HepG2 (cell line): ENCODE measurements at regions not wholly inside any gene's neighbourhood (a gene's known extent, or its start where the extent isn't known, plus 50 kb on each side); places are given as distances from the start of the nearest gene placed in this dataset.

ENCODE experiments used
- ATAC-seq: fragments of 200-7000 bp; cut with Tn5 transposase; 3 replicates; pipeline ENCODE4 v1.9.1; 2020; ENCODE audit warnings: mild to moderate bottlenecking, moderate library complexity
- BruUV-seq: library from RNA; stranded (reverse); fragments of 400-500 nt; replicated peaks from 2 replicates; lab custom pipeline; 2021; lab: Mats Ljungman, UMichigan
- CTCF ChIA-PET: fragments of 300-600 bp; formaldehyde crosslinking; extraction: SDS; loops from one replicate; lab custom pipeline; 2021; ENCODE audit warnings: low total read pairs, inconsistent platforms, low intra/inter-chr PET ratio; lab: Yijun Ruan, JAX
- POLR2A ChIA-PET: fragments of 350-600 bp; sonication (Branson Sonifier 250); formaldehyde crosslinking; loops from one replicate; lab custom pipeline; 2020; ENCODE audit warnings: antibody characterized with exemption, inconsistent platforms; lab: Yijun Ruan, JAX
- DNase-seq: peaks from one replicate; pipeline ENCODE4 v3.0.0-alpha.2; 2015; ENCODE audit warnings: low spot score
- FAIRE-seq: peaks from 3 replicates; lab custom pipeline; 2011; peaks lifted over from hg19 to GRCh38; lab: Jason Lieb, UNC
- H2AFZ ChIP-seq: one replicate; pipeline ENCODE4 v1.6.1; 2011; ENCODE audit warnings: low read length, inconsistent platforms
- H3K27ac ChIP-seq: fragments of 300-600 bp; 3 replicates; pipeline ENCODE4 v1.8.0; 2011; ENCODE audit warnings: mixed run types, mild to moderate bottlenecking, mixed read lengths, low read length, inconsistent platforms; ENCODE audit not compliant: insufficient read depth; ENCODE audit errors: extremely low read length
- H3K27me3 ChIP-seq, 2 experiments: fragments of 200-600 bp in 1 of 2; 2 replicates in 1 of 2; 3 replicates in 1 of 2; pipeline versions ENCODE4 v1.6.0 to v1.8.0; 2011; ENCODE audit warnings: low read length in 2 of 2, mild to moderate bottlenecking in 2 of 2, moderate library complexity in 2 of 2, inconsistent platforms in 1 of 2; ENCODE audit not compliant: insufficient read depth in 2 of 2, control insufficient read depth in 1 of 2
- H3K36me3 ChIP-seq, 2 experiments: fragments of 200-600 bp in 1 of 2; replicated peaks in 1 of 2; 2 replicates in 1 of 2; 3 replicates in 1 of 2; pipeline versions ENCODE4 v1.5.1 to v1.8.0; 2011; ENCODE audit warnings: low read length in 2 of 2, inconsistent platforms in 1 of 2; ENCODE audit not compliant: insufficient read depth in 2 of 2, control insufficient read depth in 1 of 2
- H3K4me1 ChIP-seq: 2 replicates; pipeline ENCODE4 v1.5.1; 2012; ENCODE audit warnings: low read length, inconsistent platforms; ENCODE audit not compliant: insufficient read depth
- H3K4me2 ChIP-seq: 2 replicates; pipeline ENCODE4 v1.6.0; 2011; ENCODE audit warnings: low read depth, low read length, inconsistent platforms
- H3K4me3 ChIP-seq, 3 experiments: fragments of 200-600 bp in 1 of 3; sonication (generic), shearing (Covaris generic) in 1 of 3; replicated peaks in 1 of 3; 2 replicates each; pipeline ENCODE4 v1.5.1; 2011 to 2016; ENCODE audit warnings: low read length in 3 of 3, inconsistent platforms in 2 of 3, low read depth in 2 of 3, mild to moderate bottlenecking in 2 of 3, control low read depth in 1 of 3, mixed read lengths in 1 of 3; ENCODE audit not compliant: insufficient read depth in 1 of 3
- H3K79me2 ChIP-seq: one replicate; pipeline ENCODE4 v1.6.1; 2011; ENCODE audit warnings: low read length, inconsistent platforms; ENCODE audit not compliant: insufficient read depth
- H3K9ac ChIP-seq: 2 replicates; pipeline ENCODE4 v1.6.0; 2011; ENCODE audit warnings: mild to moderate bottlenecking, low read depth, low read length, inconsistent platforms; ENCODE audit not compliant: insufficient read depth
- H3K9me3 ChIP-seq: 2 replicates; pipeline ENCODE4 v1.5.1; 2012; ENCODE audit warnings: mild to moderate bottlenecking, low read length
- H4K20me1 ChIP-seq: 2 replicates; pipeline ENCODE4 v1.6.0; 2011; ENCODE audit warnings: inconsistent platforms, mild to moderate bottlenecking, low read length, moderate library complexity; ENCODE audit not compliant: insufficient read depth
- ATF7-NPFF ChIP-seq: sonication (generic); formaldehyde crosslinking; IDR thresholded peaks from 2 replicates; pipeline ENCODE4 v1.8.1; 2023; ENCODE audit warnings: mild to moderate bottlenecking, low read depth, missing genetic modification reagents, moderate library complexity
- BRD4 ChIP-seq: sonication (generic); formaldehyde crosslinking; IDR thresholded peaks from 2 replicates; pipeline ENCODE4 v1.4.0; 2020; ENCODE audit warnings: missing genetic modification reagents
- FOXC1 ChIP-seq: sonication (generic); formaldehyde crosslinking; IDR thresholded peaks from 2 replicates; pipeline ENCODE4 v1.8.0; 2022; ENCODE audit warnings: mild to moderate bottlenecking, missing genetic modification reagents, borderline replicate concordance
- IRF9 ChIP-seq: sonication (generic); formaldehyde crosslinking; IDR thresholded peaks from 2 replicates; pipeline ENCODE4 v1.8.0; 2022; ENCODE audit warnings: missing genetic modification reagents, mild to moderate bottlenecking, borderline replicate concordance
- LBX2 ChIP-seq: sonication (generic); formaldehyde crosslinking; IDR thresholded peaks from 2 replicates; pipeline ENCODE4 v1.5.0; 2020; ENCODE audit warnings: missing genetic modification reagents, mild to moderate bottlenecking, borderline replicate concordance
- MAFF ChIP-seq: IDR thresholded peaks from 2 replicates; pipeline ENCODE4 v1.6.1; 2011; ENCODE audit warnings: low read depth, low read length, improper control_type of control experiment
- MTF1 ChIP-seq: sonication (generic); formaldehyde crosslinking; IDR thresholded peaks from 2 replicates; pipeline ENCODE4 v1.5.0; 2020; ENCODE audit warnings: missing genetic modification reagents
- SMAD1 ChIP-seq: sonication (generic); formaldehyde crosslinking; IDR thresholded peaks from 2 replicates; pipeline ENCODE4 v1.4.0; 2020; ENCODE audit warnings: missing genetic modification reagents, low read depth, mild to moderate bottlenecking, borderline replicate concordance
- SRSF9 ChIP-seq: fragments of 200-400 bp; formaldehyde crosslinking; IDR thresholded peaks from 2 replicates; pipeline ENCODE4 v1.6.1; 2018; ENCODE audit warnings: borderline replicate concordance, mild to moderate bottlenecking, low read depth, low read length; ENCODE audit not compliant: insufficient read depth, poor library complexity, severe bottlenecking
- THAP7 ChIP-seq: sonication (generic); formaldehyde crosslinking; IDR thresholded peaks from 2 replicates; pipeline ENCODE4 v1.8.1; 2023; ENCODE audit warnings: mild to moderate bottlenecking, missing genetic modification reagents
- THAP9 ChIP-seq: sonication (generic); formaldehyde crosslinking; IDR thresholded peaks from 2 replicates; pipeline ENCODE4; 2020; ENCODE audit warnings: missing genetic modification reagents, mild to moderate bottlenecking, borderline replicate concordance
- ZBTB10 ChIP-seq: sonication (generic); formaldehyde crosslinking; IDR thresholded peaks from 2 replicates; pipeline ENCODE4 v1.4.0; 2020; ENCODE audit warnings: missing genetic modification reagents, borderline replicate concordance
- ZC3H13 ChIP-seq: sonication (generic); formaldehyde crosslinking; IDR thresholded peaks from 2 replicates; pipeline ENCODE4 v1.8.1; 2023; ENCODE audit warnings: mild to moderate bottlenecking, missing genetic modification reagents, moderate library complexity
- ZNF710 ChIP-seq: sonication (generic); formaldehyde crosslinking; IDR thresholded peaks from 2 replicates; pipeline ENCODE4 v1.5.0; 2020; ENCODE audit warnings: mild to moderate bottlenecking, missing genetic modification reagents, borderline replicate concordance
- in situ Hi-C: cut with HindIII; loops from 2 replicates; pipeline ENCODE4 v1.10.0; 2017; ENCODE audit warnings: low pct_unique_long_range_greater_than_20kb; ENCODE audit not compliant: extremely low pct_ligation_motif_present
- intact Hi-C: fragments of 100-400 bp; cut with micrococcal nuclease; formaldehyde crosslinking; loops from one replicate; pipeline ENCODE4 v1.10.0; 2022; ENCODE audit not compliant: unreplicated experiment

GRCh38 chr4:81290813-81291212 lies 75.8 kb upstream of the PRKG2 start:
- no peak overlapping the region for H3K4me3 ChIP-seq
- no peaks in the 10 kb centered on the region for H3K36me3 ChIP-seq
- H3K4me2 ChIP-seq, result no peak overlapping the region
- DNase-seq, result no peak
- no peak overlapping the region for H3K27ac ChIP-seq
- CTCF ChIA-PET, result no interaction called here
- no peak for TF ChIP-seq ZBTB10
- TF ChIP-seq ZNF710, result no peak
- TF ChIP-seq THAP7 (CRISPR knock-in tag), result no peak
- TF ChIP-seq MTF1 (CRISPR knock-in tag), result no peak
- TF ChIP-seq ZC3H13, result no peak
- TF ChIP-seq IRF9 (CRISPR knock-in tag), result no peak
- TF ChIP-seq BRD4 (CRISPR knock-in tag), result no peak
- no peak for TF ChIP-seq SRSF9
- no peak for TF ChIP-seq THAP9 (CRISPR knock-in tag)
- no peak for TF ChIP-seq MAFF
- TF ChIP-seq ATF7-NPFF, result no peak
- no peak for TF ChIP-seq LBX2 (CRISPR knock-in tag)
- TF ChIP-seq SMAD1 (CRISPR knock-in tag), result no peak
- no peak for TF ChIP-seq FOXC1
- H3K9ac ChIP-seq, result no peak overlapping the region
- BruUV-seq, result no TSS peak
- no peaks in the 10 kb centered on the region for H3K9me3 ChIP-seq
- no peak for FAIRE-seq
- no peaks in the 10 kb centered on the region for H4K20me1 ChIP-seq
- H3K4me1 ChIP-seq, result no peaks in the 10 kb centered on the region
- intact Hi-C loops, result no loop called here
- no peak overlapping the region for H2AFZ ChIP-seq
- in situ Hi-C loops, result no loop called here
- H3K27me3 ChIP-seq, result no peaks in the 10 kb centered on the region
- ATAC-seq, result no peak
- POLR2A ChIA-PET, result no interaction called here
- no peaks in the 10 kb centered on the region for H3K79me2 ChIP-seq
